HG02885 (cell line): ENCODE measurements at regions not wholly inside any gene's neighbourhood (a gene's known extent, or its start where the extent isn't known, plus 50 kb on each side); places are given as distances from the start of the nearest gene placed in this dataset.
"Not testable (repeated sequence)": the region's sequence is repeated elsewhere in the genome, so short reads cannot be mapped to it uniquely, and the experiment has no call there.

Experiments
- ATAC-seq: cut with Tn5 transposase; IDR thresholded peaks from one replicate; pipeline ENCODE4 v1.9.1; 2021; ENCODE audit warnings: mild to moderate bottlenecking; ENCODE audit not compliant: unreplicated experiment, poor library complexity

DNA sequence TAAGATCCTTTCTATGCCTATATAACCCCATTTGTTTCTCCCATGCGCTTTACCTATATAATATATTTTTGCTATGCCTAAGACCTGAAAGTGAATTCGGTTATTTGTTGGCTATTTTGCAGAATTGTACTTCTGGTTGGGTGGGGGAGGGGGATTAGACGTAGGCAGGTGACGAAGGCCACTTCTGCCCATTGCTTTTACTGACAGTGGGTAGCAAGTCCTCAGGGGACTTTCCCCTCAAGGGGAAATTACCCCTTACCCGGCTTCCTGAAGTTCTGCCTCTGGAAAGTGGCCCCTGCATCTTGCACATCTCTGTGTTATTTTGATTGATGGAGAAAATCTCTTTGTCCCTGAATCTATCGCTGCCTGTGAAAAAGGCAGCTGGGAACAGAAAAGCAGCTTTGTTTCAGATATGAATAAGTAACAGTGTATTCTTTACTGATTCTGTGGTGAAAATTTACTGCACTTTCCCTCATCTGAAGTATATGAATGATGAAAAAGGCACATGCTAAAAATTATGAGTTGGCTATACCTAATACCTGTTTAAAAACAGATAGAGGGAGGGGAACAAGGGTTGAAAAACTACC lies 133.9 kb downstream of the UTRN start:
- no peak for ATAC-seq

GRCh38 chr6:144423167-144423566 lies 138.0 kb downstream of the UTRN start:
- no peak for ATAC-seq

DNA sequence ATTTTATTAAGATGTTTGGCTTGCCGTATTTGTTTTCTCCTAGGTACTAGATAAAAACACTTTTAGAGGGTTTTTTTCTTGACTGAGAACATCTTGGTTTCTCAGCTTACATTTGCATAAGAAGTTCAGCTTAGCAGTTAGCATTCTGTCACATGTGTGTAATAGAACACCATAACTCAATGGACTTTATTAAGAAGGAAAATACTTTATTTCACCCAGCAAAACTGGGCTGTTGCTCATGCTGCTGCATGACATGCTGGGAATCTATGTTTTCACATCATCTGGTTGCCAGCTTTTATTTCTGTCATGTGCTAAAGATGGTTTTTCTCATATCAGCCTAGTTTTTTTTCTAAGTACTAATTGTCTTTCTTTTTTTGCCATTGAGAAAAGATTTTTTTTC lies 144.6 kb downstream of the UTRN start:
- ATAC-seq, result no peak

- ATAC-seq, result not testable (repeated sequence)
These were observed 148.3 kb downstream of the UTRN start for GRCh38 chr6:144433446-144433845.

- no peak for ATAC-seq
These were observed 149.3 kb downstream of the UTRN start for GRCh38 chr6:144434308-144434990.

- no peak for ATAC-seq
These were observed 150.7 kb downstream of the UTRN start for GRCh38 chr6:144435602-144436426.

- no peak for ATAC-seq
These were observed 152.0 kb downstream of the UTRN start for GRCh38 chr6:144437105-144437504.

GRCh38 chr6:144438103-144438502 lies 153.0 kb downstream of the UTRN start:
- ATAC-seq, result no peak

DNA sequence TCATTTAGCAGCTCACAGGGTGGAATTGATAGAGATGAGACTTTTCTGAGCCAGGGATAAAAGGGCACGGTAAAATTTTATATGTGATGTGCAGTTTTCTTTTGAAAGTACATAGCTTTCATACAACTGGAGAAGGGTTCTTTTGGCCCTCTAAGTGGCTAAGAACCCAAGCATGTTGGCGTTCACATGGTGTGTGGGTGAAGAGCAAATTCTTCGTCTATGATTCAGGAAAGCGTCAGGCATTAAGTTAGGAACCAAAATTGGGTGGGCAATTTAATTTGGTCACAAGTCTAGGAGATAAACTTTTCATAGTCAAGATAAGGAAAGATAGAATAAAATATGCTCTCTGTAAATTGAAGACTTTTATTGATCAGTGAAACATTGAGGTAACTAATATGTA lies 153.9 kb downstream of the UTRN start:
- ATAC-seq, result no peak

GRCh38 chr6:144441801-144442200 lies 156.7 kb downstream of the UTRN start:
- ATAC-seq, result not testable (repeated sequence)

- ATAC-seq, result no peak
These were observed 158.0 kb downstream of the UTRN start for GRCh38 chr6:144443157-144443556.

DNA sequence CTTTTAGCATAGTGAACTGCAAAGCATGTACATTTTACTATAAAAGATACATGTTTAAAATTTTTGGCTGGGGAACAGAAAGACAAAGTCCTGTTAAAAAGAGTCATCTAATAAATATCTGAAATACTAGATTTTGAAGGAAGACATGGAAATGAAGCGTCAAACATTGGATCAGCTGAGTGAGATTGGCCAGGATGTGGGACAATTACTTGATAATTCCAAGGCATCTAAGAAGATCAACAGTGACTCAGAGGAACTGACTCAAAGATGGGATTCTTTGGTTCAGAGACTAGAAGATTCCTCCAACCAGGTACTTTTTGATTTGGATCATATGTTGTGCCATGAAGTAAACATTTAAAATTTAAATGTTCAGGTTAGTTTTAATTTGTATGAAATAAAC lies 162.3 kb downstream of the UTRN start:
- no peak for ATAC-seq

DNA sequence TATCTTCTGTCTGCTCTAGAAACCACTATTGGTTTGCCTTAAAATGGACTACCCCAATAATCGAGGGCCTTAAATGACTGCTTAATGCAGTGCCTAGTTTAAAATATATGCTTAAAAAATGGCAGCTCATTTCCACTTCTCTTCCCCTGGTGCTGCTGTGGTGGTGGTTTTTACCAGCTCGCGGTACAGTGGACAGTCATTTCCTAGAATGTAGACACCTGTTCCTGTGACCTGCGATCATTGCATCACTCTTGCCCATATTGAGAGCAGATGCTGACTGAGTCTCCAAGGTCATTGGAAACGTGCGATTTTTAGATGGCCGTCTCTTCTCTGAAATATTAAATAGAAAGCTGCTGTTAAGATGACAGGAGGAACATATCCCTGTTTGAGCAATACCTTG lies 164.1 kb downstream of the UTRN start:
- no peak for ATAC-seq

DNA sequence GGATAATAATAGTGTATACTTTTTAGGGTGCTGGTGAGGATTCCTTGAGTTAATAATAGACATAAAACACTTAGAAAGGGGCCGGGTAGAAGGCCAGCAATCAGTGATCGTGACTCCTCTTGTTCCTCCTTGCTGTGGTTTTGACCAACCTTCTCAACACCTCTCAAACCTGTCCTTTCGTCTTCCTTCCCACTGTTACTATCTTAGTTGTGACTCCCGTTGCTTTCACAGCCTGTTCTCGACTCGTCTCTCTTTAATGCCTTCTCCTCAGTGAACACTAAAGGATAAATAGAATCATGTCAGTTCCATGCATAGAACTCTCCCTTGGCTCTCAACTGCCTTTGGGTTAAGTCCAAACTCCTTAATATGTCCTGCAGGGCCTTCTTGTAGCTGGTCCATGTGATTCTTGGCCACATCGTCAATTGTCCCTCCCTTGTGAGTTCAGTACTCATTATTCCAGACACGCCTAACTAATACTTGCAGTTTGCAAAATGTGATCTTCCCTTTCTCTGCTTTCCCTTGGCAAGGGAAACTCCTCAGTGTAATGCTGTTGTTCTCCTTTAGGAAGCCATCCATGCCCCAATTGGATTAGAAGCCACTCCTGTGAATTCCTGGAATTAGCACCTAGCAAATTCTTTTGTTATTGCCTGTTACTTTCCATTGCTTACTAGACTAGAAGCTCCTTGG lies 164.9 kb downstream of the UTRN start:
- no peak for ATAC-seq

DNA sequence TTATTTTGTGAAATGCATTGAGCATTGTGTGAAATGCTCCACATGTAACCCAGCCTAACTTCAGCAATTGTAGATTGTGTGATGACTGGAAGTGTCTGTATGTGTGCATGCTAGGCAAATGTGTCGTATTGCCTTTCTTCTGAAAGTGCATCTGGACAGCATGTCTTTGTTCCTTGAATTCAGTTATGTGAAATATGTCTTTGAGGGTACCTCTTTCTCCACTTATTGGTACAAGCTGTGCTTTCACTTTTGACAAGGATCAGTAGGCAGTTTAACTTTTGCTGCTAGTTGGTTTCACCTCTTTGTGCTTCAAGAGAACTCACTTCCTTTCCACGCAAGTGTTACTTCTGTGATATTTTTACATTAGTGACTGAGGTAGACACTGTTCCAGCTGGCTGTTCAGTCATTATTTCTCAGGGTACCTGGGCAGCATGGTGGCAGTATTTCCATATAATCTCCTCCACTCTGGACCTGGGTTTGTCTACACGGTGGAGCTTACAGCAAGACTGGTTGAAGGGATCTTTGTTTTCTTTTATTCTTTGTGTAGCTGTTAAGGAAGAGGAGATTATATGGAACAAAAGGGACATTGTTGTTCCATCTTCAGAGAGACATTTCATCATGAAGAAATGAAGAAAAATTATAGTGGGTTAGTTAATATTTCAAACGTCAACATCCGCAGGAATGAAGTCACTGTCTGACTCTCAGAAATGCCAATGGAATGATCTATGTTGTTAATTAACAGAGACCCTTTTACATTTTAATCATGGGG lies 175.4 kb downstream of the UTRN start:
- peak; percentile 88 for ATAC-seq

DNA sequence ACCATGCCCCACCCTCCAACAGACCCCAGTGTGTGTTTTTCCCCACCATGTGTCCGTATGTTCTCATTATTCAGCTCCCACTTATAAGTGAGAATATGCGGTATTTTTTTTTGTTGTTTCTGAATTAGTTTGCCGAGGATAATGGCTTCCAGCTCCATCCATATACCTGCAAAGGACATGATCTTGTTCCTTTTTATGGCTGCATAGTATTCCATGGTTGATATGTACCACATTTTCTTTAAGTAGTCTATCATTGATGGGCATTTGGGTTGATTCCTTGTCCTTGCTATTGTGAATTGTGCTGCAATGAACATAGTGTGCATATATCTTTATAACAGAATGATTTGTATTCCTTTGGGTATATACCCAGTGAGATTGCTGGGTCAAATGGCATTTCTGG lies 176.9 kb downstream of the UTRN start:
- ATAC-seq, result no peak

- ATAC-seq, result no peak
These were observed 181.6 kb downstream of the UTRN start for GRCh38 chr6:144466716-144467115.

- no peak for ATAC-seq
These were observed 182.1 kb downstream of the UTRN start for GRCh38 chr6:144467172-144467762.

GRCh38 chr6:144467921-144468320 lies 182.8 kb downstream of the UTRN start:
- no peak for ATAC-seq

DNA sequence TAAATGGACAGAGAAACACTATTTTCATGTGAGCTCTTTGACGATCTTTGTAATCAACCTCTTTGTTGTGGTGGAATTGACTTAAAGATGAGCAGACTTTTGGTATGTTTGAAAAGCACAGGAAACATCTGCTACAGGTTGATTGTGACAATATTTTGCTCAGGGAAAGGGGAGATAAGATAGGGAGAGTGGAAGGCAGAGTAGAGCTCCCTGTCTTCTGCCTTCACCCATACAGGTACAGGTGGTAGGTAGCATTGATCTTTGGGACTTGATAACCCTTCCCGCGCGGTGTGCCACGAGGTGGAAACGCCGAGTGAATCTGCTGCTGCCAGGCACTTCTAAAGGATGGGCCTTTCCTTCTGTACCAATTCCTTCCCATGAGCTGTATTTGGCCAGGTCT lies 183.6 kb downstream of the UTRN start:
- no peak for ATAC-seq
